ENCODE measurements at regions not wholly inside any gene's neighbourhood (a gene's known extent, or its start where the extent isn't known, plus 50 kb on each side); places are given as distances from the start of the nearest gene placed in this dataset.

- TF ChIP-seq BMI1 (IDR thresholded peaks at IDR 0.05; ENCODE audit: borderline replicate concordance) (no peak), CHD2 (IDR thresholded peaks at IDR 0.05; ENCODE audit: borderline replicate concordance, low read depth, low read length) (no peak), YBX1 (IDR thresholded peaks at IDR 0.05) (no peak), CBX5 (IDR thresholded peaks at IDR 0.05; ENCODE audit: low read depth) (no peak), SMARCA5 (IDR thresholded peaks at IDR 0.05) (no peak), SUPT20H (IDR thresholded peaks at IDR 0.05; ENCODE audit: borderline replicate concordance, control insufficient read depth, low read depth, low read length) (no peak), CHD4 (IDR thresholded peaks at IDR 0.05) (no peak)
- TF ChIP-seq, protein P1, sequence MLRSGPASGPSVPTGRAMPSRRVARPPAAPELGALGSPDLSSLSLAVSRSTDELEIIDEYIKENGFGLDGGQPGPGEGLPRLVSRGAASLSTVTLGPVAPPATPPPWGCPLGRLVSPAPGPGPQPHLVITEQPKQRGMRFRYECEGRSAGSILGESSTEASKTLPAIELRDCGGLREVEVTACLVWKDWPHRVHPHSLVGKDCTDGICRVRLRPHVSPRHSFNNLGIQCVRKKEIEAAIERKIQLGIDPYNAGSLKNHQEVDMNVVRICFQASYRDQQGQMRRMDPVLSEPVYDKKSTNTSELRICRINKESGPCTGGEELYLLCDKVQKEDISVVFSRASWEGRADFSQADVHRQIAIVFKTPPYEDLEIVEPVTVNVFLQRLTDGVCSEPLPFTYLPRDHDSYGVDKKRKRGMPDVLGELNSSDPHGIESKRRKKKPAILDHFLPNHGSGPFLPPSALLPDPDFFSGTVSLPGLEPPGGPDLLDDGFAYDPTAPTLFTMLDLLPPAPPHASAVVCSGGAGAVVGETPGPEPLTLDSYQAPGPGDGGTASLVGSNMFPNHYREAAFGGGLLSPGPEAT (IDR thresholded peaks at IDR 0.05; ENCODE audit: low read depth), result no peak
These were observed 307.7 kb downstream of the LMO4 start (continued) for GRCh38 chr1:87636198-87636892.

- SMC1A ChIA-PET (ENCODE audit: uncharacterized antibody, unreplicated experiment), result no interaction called here
- Histone ChIP-seq H3K4me3 (no peak overlapping the region), H3K79me2 (ENCODE audit: control insufficient read depth, insufficient read depth, low read length) (no peaks in the 10 kb centered on the region), H3K4me1 (ENCODE audit: control insufficient read depth, insufficient read depth, low read length) (no peaks in the 10 kb centered on the region), H3K9me3 (replicated peaks; ENCODE audit: control insufficient read depth, insufficient read depth, low read length) (no peaks in the 10 kb centered on the region; the same call in 2 of the 3 replicates), H3K9ac (ENCODE audit: control insufficient read depth, insufficient read depth, low read length) (no peak overlapping the region), H3K36me3 (ENCODE audit: control insufficient read depth in 2 of 2, insufficient read depth in 2 of 2, low read length in 1 of 2) (no peaks in the 10 kb centered on the region), H3K4me2 (ENCODE audit: control insufficient read depth, insufficient read depth) (no peak overlapping the region), H4K20me1 (ENCODE audit: control insufficient read depth, insufficient read depth) (no peaks in the 10 kb centered on the region), H3K27ac (ENCODE audit: control insufficient read depth, insufficient read depth) (no peak overlapping the region), H2AFZ (ENCODE audit: control insufficient read depth, low read depth, low read length) (no peak overlapping the region), H3K27me3 (replicated peaks in 1 of 2; ENCODE audit: control insufficient read depth in 2 of 2, insufficient read depth in 2 of 2, low read length in 1 of 2) (no peaks in the 10 kb centered on the region)
- intact Hi-C loops (cut with micrococcal nuclease; ENCODE audit: unreplicated experiment) (no loop called here), in situ Hi-C loops (cut with MboI) (no loop called here)
- no peak for DNase-seq (ENCODE audit: low read depth, low spot score)
- POLR2A ChIA-PET, result no interaction called here
- no peak for ATAC-seq
- FAIRE-seq, result no peak
- BruUV-seq (replicated peaks), result no TSS peak
- RAD21 ChIA-PET (ENCODE audit: unreplicated experiment), result no interaction called here
- CTCF ChIA-PET, result no interaction called here
- TF ChIP-seq SUZ12 (IDR thresholded peaks at IDR 0.05; ENCODE audit: unreplicated experiment) (no peak), CHD4 (IDR thresholded peaks at IDR 0.05) (no peak), RFX5 (IDR thresholded peaks at IDR 0.05; ENCODE audit: low read depth, low read length) (no peak), MXI1 (IDR thresholded peaks at IDR 0.05; ENCODE audit: low read depth, low read length) (no peak), KDM1A (IDR thresholded peaks at IDR 0.05; ENCODE audit: borderline replicate concordance) (no peak), BMI1 (IDR thresholded peaks at IDR 0.05; ENCODE audit: borderline replicate concordance) (no peak), SMAD1 (IDR thresholded peaks at IDR 0.05; ENCODE audit: low read depth, partially characterized antibody) (no peak), SKIL (IDR thresholded peaks at IDR 0.05; ENCODE audit: low read depth, poor library complexity, severe bottlenecking) (no peak), HDGF (IDR thresholded peaks at IDR 0.05) (no peak), ZNF217 (IDR thresholded peaks at IDR 0.05) (no peak), MLLT1 (IDR thresholded peaks at IDR 0.05) (no peak)
These were observed 310.0 kb downstream of the LMO4 start for GRCh38 chr1:87638636-87639035.

Data from GM12878 (cell line).